COLO668 (cell line): ENCODE measurements at regions not wholly inside any gene's neighbourhood (a gene's known extent, or its start where the extent isn't known, plus 50 kb on each side); places are given as distances from the start of the nearest gene placed in this dataset.

Source experiments
- DNase-seq: peaks from one replicate; lab custom pipeline; 2025; ENCODE audit not compliant: unreplicated experiment; lab: John Stamatoyannopoulos, UW

GRCh38 chr13:111949311-111949710, 117.6 kb upstream of the SOX1 start:
- no peak for DNase-seq

- no peak for DNase-seq
Observed at GRCh38 chr13:111950697-111951096, 116.3 kb upstream of the SOX1 start.

- no peak for DNase-seq
Observed at GRCh38 chr13:111952032-111952431, 114.9 kb upstream of the SOX1 start.

- no peak for DNase-seq
Observed at GRCh38 chr13:111952814-111953213, 114.1 kb upstream of the SOX1 start.

DNA sequence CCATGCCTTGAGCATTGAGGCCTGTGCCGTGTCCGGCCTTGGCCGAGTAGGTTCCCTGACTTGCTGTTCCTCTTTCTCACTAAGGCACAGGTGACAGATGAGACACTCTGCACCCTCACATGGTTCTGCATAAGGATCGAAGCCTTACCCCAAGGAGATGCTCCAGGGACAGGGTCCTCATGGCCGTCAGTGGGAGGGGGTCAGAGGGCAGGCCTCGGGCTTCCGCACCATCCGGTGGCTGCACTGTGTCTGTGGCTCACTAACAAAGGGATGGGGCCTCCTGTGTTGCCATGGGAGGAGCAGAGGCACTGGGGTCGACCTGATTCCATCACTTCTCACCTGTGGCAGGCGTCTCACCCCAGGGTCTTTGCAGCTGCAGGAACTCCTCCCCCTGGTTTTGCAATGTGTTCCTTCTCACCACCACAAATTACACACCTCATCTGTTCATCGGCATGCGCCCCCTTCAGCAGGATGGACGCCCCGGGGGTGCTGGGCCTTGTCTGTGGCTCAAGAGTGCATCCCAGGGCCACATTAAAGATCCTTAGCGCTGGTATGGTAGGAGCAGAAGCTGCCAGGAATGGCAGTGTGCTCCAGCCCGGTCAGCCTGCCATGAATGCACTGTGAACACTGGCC, 113.3 kb upstream of the SOX1 start:
- no peak for DNase-seq

DNA sequence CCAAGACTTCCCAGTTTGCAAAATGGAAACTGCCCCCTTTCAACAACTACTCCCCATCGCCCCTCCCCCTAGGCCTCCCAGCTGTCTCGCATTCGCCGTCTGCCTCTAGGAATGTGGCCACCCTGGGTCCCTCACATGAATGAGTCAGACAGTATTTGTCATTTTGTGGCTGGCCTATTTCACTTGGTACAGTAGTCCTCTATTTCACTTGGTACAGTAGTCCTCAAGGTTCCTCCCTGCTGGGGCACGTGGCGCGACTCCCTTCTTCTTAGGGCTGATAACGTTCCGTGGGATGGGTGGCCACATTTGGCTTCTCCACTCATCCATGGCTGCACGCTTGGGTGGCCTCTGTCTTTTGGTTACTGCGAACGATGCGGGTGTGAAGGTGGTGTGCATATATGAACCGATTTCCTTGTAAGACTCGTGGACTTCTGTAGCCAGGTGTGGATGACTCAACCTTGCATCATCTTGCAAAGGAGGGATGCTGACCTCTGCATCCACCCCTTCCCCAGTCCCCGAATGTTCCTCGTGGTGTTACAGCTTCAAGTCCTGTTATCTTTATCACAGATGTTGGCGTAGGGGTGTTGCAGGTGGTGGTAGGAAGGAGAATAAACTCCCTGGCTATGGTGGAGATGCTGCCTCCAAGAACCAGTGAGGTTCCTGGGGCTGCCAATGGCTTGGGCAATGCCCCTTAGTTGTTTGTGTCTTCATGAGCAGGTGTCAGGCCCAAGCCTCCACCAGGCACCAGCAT, 112.1 kb upstream of the SOX1 start:
- DNase-seq: peak; percentile 71

GRCh38 chr13:111955412-111956065, 111.4 kb upstream of the SOX1 start:
- peak; percentile 51 for DNase-seq

- no peak for DNase-seq
Observed at GRCh38 chr13:111956261-111957151, 110.4 kb upstream of the SOX1 start.

- no peak for DNase-seq
Observed at GRCh38 chr13:111957913-111958450, 109.0 kb upstream of the SOX1 start.

DNA sequence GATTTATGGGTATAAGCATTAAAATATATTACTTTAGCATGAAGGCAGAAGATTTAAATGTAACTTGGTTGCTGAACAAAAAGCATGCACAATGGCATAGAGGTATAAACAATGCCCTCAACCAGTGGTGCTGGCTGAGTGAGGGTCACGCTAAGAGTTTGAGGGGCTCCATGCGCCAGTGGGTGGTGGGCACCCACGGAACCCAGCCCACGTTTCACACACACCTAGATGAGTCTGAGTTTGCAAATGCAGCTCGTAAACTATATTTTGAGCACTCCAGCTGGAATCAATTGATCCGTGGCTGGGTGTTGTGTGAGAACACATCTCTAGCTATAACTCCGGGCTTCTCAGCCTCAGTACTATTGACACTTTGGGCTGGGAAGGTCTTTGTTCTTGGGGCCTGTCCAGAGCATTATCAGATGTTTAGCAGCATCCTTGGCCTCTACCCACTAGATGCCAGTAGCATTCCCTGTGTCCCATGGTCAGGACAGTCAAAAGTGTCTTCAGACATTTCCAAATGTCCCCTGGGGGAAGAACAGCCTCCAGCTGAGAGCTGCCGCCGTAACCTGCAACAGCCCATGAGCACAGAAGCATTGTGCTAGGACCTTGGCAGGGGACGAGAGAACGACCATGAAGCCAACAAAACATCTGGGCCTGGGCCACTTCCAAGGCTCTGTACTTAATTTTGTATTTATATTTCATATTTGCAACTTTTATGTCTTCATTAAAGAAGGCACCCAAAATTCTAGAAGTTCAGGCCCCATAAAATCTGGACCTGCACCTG, 108.1 kb upstream of the SOX1 start:
- no peak for DNase-seq

- DNase-seq: no peak
Observed at GRCh38 chr13:111960152-111960772, 106.7 kb upstream of the SOX1 start.

DNA sequence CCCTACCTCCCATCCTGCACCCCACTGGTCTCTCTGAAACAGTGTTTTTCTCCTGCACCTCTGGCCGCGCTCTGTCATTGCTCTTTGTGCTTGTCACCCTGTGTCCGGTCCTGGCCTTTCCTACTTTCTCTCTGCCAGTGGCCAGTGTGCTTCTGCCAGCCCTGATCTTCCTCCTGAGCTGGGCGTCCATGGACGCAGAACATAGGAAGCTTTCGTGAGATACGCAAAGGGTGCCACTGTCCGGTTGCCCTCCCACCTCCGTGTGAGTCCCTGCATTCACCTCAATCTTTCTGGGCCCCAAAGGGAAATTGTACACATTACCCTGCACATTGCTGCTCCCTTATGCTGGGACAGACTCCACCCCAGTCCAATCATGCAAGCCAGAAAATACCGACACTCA, 105.7 kb upstream of the SOX1 start:
- DNase-seq: no peak

GRCh38 chr13:111961651-111962192, 105.2 kb upstream of the SOX1 start:
- DNase-seq: no peak

DNA sequence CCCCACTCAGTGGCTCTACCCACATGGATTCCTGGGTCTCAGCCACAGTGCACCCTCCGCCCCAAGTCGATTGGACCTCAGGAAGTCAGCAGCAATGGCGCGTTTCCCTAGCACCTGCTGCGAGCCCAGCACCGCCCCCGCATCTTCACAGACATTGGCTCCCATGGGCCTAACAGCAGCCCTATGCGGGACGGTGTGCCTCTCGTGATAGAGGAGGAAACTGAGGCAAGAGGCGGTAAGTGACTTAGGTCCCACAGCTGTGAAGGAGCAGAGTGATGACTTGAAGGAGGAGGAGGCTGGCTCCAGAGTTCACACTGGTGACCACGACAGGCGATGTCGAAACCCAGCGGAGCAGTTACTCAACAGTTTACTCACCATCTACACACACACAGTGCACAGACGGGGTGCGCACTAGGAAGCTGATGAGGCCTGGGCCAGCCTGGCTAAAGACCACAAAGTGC, 104.5 kb upstream of the SOX1 start:
- DNase-seq: no peak

DNA sequence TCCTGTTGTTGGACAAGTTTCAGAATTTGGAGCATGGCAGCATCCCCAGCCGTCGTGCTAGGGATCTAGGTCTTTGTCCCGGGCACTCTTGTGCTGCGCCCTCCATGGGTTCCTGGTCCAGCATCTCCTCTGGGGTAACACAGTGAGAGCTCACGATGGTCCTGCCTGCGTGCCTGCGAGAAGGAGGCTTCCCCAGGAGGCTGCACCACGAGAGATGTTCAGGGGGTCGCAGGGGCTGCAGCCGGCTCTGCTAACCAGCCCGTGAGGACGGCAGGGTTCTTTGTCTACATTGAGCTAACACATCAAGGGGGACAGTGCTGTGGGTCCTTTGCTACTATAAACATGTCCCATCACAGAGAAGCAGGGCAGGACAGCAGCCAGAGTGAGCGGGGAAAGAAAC, 103.9 kb upstream of the SOX1 start:
- DNase-seq: no peak

GRCh38 chr13:111964411-111965035, 102.4 kb upstream of the SOX1 start:
- DNase-seq: no peak

DNA sequence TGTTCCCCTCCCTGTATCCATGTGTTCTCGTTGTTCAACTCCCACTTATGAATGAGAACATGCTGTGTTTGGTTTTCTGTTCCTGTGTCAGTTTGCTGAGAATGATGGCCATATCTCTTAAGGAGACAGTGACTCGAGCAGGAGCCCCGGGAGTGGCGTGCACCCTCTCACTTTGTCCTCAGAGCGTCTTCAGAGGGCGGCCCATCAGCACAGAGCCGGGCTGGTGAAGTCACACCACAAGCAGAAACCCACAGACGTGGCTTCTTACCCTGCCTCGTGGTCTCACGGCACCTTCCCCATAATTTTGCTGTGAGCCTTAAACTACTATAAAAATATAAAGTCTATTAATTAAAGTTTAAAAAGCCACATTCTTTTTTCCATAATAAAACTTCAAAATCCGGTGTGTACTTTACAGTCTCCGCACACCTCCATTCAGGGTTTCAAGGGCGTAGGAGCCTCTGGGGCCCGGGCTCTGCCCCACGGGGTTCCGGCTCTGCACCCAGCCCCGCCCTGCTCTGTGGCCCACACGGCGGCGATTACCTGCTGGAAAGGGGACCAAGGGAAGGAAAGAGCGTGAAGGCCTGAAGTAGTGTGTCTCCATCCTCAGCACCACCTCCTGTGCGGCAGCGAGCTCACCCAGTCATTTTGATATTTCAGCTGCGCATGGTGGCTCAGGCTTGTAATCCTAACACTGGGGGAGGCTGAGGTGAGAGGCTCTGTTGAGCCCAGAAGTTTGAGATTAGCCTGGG, 101.3 kb upstream of the SOX1 start:
- no peak for DNase-seq

GRCh38 chr13:111966933-111967332, 100.0 kb upstream of the SOX1 start:
- DNase-seq: no peak
